NCI-H1436 (cell line): ENCODE measurements at regions not wholly inside any gene's neighbourhood (a gene's known extent, or its start where the extent isn't known, plus 50 kb on each side); places are given as distances from the start of the nearest gene placed in this dataset.

Experiments
- DNase-seq: peaks from one replicate; lab custom pipeline; 2025; lab: John Stamatoyannopoulos, UW

DNA sequence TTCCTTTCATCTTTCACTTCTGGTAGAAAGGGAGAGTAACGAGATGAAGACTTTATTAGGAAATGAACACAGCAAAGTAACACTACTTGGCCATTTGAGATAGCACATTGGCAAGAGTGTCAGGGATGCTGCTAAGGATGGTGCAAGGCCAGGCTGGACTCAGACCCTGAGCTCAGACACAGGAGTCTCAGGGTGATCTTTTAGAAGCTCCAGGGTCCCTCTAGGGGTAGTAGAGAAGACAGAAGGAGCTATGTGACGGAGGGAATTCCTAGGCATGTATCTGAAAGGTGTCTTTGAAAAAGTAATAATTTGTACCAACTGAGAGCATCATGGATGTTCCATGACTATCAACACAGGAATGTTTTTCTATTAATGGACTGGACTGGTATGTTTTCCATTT is 436.5 kb downstream of the DHX35 start:
- DNase-seq = no peak

DNA sequence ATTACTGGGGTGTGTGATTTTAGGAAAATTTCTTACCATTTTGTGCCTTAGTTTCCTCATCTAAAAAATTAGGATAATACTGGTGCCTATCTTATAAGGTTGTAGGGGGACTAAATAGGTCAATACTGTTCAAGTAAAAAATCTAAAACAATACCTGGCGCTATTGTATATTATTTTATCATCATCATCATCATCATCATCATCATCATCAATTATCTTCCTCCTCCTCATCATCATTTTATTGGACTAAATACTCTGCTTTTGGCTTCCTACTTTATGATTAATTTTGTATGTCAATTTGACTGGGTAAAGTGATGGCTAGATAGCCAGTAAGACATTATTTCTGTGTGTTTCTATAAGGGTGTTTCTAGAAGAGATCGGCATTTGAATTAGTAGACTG is 435.5 kb downstream of the DHX35 start:
- no peak for DNase-seq

- DNase-seq = no peak
These were observed 433.5 kb downstream of the DHX35 start for GRCh38 chr20:39395478-39396291.

DNA sequence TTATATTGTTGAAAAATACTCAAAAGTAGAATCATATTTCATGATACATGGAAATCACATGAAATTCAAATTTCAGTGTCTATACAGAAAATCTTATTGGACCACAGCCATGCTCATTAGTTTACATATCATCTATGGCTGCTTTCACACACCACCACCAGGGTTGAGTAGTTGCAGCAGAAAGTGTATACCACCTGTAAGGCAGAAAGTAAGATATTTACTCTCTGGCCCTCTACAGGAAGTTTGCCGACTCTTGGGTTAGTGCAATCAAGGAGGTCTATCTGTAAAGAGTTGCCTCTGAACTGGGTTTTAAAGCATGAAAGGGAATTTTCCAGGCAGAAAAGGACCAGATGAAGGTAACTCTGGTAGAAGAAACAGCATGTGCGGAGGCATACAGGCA is 432.3 kb downstream of the DHX35 start:
- no peak for DNase-seq

DNA sequence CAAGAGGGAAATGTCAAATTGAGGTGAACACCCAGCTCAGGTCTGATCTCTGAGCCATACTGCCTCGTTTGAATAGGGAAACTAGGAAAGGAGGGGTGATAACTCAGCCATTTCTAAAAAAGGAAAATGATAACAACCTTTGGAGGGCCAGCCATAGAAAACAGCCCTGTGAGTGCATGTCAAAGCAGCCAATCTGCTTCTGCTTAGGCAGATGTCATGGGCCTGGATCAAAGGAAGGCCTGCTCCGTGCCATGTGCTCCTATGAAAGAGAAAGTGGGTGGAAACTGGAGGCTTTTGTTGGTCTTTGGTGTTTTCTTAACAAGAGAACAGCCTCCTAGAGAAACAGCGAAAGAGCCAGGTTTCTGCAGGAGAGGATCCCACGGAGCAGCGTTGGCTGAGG is 428.0 kb downstream of the DHX35 start:
- no peak for DNase-seq

DNA sequence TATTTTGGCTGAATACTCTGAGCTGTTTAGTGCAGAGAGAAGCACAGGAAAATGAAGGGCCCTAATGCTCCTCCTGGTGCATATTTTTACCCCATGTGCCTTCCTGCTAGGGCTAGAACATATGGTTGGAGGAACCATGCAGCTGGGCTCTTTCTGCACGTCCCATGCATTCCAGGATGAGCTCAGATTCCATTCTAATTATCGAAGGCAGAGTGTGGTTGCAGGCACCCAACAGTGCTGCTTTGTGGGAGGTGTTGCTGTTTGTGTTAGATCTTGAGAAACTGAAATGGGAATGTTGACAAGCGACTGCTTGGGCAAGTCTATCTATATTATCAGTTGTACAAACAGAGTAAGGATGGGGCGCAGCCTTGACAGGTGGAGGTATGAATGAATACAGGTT is 419.5 kb downstream of the DHX35 start:
- DNase-seq = no peak

DNA sequence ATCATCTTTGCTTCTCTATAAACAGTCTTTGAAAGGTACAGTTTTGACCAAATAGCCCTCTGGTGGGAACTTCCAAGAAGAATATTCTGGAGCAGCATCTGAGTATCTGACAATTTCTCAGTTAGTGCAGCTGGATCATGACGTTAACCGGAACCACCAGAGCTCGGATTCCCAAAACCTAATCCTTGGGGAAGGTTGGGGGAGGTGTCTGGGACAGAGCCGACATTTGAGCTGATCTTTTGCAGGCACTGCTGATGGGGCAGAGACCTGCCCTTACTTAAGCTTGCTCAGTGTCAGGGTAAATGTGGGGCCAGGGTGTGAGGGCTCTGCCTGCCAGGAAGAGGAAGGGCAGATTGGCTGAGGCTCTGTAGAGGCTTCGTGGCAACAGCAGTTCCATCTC is 416.6 kb downstream of the DHX35 start:
- no peak for DNase-seq

DNA sequence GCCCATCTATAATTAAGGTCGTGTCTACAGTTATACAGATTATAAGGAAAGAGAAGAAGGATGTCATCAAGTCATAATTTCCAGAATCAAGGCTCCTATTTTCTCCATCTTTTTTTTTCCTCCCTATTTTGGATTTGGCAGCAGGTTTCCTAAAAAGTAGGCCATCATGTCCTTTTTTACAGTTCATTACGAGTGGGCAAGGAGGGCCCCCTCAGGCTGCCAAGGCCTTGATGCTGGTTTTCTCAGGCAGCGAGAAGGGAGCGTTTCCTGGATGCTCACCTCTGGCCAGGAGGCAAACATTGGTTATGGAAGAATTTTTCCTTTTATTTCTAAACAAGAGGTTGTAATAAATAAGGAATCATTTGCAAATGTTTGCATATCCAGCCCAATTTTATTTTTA is 414.6 kb downstream of the DHX35 start:
- DNase-seq = no peak

GRCh38 chr20:39364320-39364719 is 402.2 kb downstream of the DHX35 start:
- no peak for DNase-seq

GRCh38 chr20:39359981-39360620 is 398.0 kb downstream of the DHX35 start:
- no peak for DNase-seq

GRCh38 chr20:39358052-39358451 is 395.9 kb downstream of the DHX35 start:
- no peak for DNase-seq

DNA sequence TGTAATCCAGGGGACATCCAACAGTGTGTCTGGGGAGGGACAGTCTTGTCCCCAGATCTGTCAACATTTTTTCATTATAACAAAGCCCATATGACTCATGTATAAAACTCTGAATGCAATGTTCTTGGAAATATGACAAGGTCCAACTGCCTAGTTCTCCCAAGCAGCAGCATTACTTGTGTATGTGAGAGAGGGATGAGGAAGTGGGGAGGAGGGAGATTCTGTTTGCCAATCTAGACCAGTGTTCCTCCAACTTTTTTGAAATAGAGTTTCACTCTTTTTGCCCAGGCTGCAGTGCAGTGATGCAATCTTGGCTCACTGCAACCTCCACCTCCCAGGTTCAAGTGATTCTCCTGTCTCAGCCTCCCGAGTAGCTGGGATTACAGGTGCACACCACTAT is 394.8 kb downstream of the DHX35 start:
- DNase-seq = no peak

DNA sequence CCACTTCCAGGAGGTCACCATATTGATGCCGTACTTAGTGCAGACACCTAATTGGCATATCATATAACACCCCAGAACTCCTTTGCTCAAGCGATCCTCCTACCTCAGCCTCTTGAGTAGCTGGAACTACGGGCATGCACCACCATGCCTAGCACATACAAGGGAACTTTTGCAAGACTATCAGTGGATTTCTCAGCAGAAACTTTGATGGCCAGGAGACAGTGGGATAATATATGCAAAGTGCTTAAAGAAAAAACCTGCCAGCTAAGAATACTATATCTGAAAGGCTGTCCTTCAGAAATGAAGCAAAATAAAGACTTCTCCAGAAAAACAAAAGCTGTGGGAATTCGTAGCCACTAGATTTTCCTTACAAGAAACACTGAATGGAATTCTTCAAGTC is 387.1 kb downstream of the DHX35 start:
- no peak for DNase-seq

DNA sequence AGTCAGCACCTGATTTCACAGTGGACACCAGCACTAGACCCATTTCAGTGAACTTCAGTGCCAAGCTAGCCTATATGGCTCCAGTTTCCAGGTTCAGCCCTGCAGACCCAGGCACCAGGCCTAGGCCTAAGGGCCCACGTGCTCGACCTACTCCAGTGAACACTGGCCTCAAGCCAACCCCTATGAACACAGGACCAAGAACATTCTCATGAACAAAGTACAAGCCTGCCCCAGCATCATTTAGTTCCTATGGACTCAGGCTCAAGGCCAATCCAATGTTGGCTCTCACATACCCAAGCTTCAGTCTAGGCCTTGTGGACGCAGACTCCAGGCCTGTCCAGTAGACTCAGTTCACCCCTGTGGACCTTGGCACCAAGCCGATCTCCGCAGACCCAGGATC is 385.5 kb downstream of the DHX35 start:
- DNase-seq = no peak

GRCh38 chr20:39342463-39342862 is 380.3 kb downstream of the DHX35 start:
- no peak for DNase-seq

GRCh38 chr20:39338469-39339376 is 376.6 kb downstream of the DHX35 start:
- no peak for DNase-seq

GRCh38 chr20:39333211-39333610 is 371.1 kb downstream of the DHX35 start:
- DNase-seq = no peak

DNA sequence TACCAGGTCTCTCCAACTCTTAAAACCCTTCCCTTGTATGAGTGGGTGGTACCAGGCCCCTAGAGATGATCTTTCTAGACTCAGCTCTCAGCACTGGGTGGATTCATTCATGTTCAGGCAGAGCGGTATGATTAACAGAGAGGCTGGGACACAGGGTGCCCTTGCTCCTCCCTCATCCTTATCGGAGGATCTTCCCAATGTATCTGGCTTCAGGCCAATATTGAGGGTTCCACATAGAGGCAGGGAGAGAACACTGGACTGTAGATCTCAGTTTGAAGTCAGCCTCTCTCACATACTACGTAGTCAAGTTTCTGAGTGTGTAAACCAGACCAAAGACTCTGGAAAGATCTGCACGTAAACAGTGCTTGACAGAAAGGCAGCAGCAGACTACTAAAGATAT is 366.2 kb downstream of the DHX35 start:
- no peak for DNase-seq

DNA sequence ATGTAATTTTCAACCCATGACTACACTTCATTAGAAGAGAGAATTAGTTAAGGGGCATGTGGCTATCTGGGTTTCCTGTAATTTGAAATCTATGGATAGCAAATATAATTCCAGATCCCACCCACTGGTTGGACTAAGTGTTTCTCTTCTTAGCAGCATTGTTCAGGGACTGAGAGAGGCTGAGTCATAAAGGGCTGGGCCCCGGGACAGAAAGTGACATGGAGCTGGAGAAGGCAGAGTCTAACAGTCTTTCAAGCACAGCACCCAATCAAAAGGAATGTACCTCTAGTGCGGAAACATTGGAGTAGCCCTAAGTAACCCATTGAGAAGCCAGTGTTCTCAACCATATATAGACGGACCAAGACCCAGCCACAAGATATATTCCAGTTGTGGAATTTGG is 363.9 kb downstream of the DHX35 start:
- DNase-seq = no peak

GRCh38 chr20:39318911-39319310 is 356.8 kb downstream of the DHX35 start:
- no peak for DNase-seq

DNA sequence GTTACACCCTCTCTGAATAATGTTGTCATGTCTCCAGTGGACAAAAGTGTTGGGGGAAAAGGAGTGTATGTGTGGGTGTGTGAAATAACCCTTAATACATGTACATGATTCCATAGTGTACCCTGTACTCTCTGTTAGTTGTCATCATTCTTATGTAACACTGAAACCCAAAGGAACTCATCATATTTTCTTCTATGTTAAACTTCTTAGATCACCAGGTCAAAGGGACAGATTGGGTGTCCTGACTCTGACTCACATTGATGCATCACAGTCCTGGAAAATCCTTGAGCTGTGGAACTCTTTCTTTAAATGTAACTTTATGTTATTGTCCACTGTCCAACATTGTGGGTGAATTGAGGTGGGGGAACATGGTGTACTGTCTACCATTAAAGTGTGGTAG is 350.5 kb downstream of the DHX35 start:
- no peak for DNase-seq

DNA sequence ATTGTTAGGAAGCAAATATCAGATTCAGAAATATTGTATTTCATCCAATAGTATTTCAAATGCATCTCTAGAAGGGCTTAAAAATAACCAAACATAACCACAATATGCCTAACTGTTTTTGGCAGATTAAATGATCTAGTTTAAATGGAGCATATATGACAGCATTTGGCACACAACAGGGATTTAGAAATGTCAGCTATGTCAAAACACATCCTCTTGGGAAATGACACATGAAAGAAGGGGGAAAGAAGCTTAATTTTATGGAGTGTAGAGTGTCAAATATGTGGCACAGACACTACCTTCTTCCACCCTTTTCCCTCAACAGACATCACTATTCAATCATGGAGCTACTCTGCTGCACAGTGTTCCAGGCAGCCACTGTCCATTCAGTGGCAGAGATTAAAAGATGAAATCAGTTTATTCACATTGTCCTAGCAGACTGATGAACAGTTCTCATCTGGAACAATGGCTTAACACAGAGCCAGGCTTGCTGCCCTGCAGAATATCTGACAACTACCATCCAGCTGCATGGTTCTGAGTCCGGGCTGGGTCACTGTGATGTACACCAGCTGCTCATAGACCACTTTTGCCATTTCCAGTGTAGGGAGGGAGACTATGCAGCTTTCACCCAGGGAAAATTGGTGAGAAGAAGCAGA is 349.8 kb downstream of the DHX35 start:
- no peak for DNase-seq
